HG03354 (cell line): ENCODE measurements at regions not wholly inside any gene's neighbourhood (a gene's known extent, or its start where the extent isn't known, plus 50 kb on each side); places are given as distances from the start of the nearest gene placed in this dataset.

ENCODE experiments used
- ATAC-seq: cut with Tn5 transposase; IDR thresholded peaks from one replicate; pipeline ENCODE4 v1.9.1; 2021; ENCODE audit warnings: mild to moderate bottlenecking; ENCODE audit not compliant: unreplicated experiment, poor library complexity, severe bottlenecking

DNA sequence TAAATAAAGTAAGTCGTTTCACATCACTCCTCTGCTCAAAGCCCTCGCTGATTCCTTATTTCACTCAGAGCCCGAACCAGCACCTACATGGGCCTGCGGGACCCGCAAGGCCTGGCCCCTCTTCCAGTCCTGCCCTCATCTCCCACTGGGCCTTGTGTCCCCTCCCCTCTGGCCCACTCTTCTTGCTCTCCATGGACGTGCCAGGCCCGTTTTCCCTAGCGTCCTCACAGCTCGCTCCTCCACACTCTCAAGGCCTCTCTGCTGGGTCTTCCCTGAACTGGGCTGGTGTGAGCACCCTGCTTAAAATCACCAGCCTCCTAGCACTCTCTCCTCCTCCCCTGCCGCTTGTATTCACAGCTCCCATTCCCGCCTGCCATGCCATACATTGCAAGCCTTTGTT lies 237.9 kb downstream of the FOXD2 start:
- ATAC-seq: no peak

DNA sequence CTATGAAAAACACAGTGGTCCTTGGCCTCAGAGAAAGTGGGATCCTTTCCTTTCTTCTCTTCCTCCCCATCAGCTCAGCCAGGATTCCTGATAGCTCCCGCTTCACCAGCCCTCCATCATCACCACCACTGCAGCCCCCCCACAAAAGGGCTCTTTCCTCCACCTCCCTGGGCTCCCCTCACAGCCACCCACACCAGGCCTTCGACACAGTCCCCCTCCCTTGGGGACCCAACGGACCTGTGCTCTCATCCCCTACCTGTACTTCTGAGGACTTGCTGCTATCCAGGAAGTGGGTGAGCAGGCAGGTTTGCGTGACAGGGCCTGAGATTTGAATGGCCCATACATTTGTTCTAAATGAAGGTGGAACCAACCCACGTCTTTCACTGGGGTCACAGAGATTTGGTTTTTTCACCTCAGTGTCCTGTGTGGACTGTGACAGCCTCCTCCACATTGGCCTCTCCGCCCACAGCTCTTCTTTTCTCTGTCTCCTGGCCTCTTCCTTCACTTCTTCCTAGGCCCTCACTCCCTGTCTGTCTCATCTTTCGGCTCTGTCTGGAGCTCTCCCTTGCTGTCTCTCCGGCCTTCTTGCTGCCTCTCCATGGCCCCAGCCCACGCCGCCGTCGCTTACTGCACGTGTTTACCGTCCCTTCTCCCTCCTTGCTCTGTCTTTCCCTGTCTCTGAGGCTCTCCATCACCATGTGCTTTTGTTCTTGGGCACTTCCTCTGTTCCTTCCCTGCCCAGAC lies 238.6 kb downstream of the FOXD2 start:
- ATAC-seq: no peak

DNA sequence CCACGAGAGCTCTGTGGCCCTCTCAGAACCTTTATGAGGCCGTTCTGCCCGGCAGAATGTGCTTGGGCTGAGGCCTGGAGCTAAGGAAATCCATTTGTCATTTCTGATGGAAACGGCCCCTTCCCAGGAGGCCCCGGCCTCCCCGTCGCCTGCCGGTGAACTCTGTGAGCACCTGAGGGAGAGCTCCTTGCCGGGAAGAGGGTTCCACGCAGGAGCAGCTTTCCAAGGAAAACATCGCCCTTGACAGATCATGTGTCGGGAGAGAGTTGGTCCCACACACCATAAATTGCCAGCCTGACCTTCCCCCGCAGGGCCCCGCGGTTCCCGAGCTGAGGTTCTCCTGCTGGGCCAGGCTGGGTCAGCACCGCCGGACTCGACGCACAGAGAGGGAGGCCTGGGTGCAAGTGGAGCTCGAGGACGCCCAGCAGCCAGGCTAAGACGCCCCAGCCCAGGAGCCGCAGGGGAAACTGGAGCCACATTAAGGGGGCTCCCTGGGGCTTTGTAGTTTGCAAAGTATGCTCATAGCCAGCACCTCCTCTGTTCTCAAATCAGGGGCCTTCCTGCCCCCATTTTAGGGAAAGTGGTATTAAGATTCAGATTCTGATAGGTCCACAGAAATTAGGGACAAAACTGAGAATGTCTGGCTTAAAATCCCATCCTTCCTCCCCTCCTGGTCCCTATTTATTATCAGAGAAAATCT lies 239.5 kb downstream of the FOXD2 start:
- no peak for ATAC-seq

DNA sequence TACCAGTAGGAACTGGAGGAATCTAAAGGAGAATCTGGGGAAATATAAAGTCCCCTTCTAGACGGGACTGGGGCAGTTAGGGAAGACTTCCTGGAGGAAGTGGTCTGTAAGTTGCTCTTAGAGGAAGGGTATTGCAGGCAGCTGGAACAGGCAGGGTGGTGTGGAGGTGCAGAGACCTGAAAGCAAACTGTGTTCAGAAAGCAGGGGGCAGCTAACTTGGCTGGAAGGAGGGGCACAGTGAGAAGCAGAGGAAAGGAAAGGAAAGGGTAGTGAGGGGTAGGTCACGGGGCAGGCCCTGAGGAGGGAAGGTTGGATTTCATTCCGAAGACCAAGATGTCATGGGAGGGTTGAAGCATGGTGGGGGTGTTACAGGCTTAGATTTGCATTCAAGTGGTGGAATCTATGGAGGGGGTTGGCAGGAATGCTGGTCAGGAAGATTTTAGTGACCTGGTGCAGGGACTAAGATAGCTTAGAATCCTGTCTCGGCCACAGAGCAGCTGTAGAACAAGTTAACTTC lies 240.7 kb downstream of the FOXD2 start:
- no peak for ATAC-seq

DNA sequence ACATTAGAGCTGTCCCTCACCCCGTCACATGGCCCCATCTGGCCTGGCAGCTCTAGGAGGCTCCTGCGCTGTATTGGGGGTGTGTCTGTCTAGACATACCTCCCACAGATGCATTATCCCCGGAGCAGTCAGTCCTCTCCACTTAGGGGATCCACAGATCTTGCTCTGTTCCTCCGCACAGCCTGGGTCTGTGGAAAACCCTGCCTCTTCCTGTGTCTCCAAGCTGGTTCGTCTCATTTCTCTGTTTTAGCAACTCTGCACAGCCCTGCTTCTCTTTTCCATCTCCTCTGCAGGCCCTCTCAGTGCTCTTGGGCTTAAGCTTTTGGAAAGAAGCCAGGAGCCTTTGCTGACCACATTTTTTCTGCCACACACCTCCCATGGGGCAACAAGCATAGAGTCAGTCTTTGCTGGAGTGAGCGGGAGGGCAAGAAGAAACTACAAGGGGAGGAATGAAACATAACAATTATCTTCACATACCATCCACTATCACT lies 241.5 kb downstream of the FOXD2 start:
- no peak for ATAC-seq

DNA sequence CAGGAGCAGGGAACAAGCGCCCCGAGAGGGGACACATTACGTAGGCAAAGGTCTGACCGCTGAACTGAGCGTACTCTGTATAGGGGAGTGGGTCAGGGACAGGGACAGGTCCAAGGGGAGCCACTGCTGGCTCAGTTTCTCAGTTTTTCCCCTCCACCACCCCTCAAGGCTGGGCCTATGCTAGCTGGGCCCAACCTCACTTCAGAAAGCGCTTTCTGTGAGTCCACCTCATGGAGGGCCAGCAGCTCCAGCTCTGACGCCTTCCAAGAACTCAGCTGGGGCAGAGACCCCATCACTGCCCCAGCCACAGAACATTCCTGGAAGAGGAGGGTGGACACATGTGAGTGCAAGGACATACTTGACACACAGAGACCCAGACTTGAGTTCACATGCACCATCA lies 242.0 kb downstream of the FOXD2 start:
- ATAC-seq: no peak

DNA sequence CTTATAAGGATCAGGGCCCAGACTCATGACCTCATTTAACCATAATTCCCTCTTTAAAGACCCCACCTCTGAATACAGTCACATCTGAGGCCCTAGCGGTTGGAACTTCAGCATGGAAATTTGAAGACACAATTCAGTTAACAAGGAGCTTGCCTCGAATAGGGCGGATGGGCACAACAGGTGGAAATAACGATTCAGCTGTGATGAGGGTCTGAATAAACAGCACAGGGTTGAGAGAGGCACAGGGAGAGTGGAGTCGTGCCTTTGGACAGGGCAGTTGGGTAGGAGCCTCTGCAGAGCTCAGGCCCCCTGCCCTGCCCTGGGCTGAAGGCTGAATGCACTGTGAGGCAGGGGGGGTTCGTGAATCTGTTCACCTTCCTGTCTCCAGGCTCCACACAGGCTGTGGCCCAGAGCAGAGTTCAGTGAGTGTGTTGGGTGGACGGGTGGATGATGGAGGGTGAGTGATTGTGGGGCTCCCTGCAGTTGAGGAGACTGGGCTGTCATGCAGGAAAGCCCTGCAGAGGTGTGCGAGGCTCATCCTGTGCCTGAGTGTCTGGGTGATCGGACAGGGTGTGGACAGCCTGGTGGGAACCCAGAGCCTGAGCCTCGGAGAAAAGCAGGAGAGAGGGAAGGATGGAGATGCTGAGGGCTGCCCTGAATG lies 243.1 kb downstream of the FOXD2 start:
- no peak for ATAC-seq

DNA sequence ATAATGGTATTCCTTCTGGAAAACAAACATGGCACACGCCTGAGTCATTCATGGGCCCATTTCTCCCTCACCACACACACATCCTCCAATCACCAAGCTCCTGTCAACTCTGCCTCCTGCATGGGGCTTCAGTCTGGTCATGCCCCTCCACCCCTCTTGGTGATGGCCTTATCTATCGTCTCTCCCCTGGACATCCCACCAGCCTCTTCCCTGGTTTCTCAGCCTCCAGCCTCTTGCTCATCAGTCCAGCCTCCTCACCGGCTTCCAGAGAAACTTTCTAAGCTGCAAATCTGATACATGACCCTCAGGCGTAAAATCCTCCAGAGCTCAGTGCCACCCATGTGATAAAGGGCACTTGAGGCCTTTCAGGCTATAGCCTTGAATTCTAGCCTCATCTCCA lies 243.9 kb downstream of the FOXD2 start:
- ATAC-seq: no peak

DNA sequence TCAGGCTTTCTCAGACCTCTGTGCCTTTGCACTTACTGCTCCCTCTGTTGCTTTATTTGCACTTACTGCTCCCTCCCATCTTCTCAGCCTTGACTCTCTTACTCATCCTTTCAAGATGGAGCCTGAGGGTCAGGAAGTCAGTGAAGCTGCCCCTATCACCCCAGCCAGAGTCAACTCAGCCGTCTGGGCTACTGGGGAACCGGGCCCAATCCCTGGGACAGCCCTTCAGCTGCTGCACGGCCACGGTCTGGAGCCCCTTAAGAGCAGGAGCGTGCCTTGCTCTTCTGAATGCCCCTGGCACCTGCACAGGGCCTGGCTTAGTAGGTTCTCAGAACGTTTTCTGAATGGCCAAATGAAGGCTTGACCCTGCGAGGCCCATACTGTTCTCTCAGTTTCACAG lies 244.4 kb downstream of the FOXD2 start:
- no peak for ATAC-seq

DNA sequence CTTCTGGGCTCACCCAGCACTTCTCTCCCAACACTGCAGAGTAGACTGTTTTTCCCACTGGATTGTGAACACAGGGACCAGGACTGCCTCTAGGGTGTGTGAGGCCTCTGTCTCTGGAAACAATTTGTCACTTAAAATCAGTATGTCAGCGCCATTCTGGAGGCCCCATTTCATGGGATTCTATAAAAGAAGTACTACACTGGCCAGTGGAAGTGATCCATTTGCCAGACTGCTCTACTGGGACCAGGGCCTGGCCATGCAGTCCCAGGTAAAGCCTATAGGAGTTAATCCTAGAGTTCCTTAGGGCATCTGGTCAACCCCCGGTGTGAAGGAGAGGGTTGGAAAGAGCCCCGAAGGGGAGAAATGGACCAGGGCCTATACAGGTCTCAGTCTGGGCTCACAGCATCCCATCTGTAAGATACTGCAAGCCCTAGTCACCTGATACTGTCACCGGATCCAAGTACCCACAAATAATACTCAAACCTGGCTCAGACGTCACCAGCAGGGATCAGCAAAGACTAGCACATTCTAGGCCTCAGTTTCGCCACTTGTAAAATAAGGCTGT lies 245.0 kb downstream of the FOXD2 start:
- ATAC-seq: no peak

DNA sequence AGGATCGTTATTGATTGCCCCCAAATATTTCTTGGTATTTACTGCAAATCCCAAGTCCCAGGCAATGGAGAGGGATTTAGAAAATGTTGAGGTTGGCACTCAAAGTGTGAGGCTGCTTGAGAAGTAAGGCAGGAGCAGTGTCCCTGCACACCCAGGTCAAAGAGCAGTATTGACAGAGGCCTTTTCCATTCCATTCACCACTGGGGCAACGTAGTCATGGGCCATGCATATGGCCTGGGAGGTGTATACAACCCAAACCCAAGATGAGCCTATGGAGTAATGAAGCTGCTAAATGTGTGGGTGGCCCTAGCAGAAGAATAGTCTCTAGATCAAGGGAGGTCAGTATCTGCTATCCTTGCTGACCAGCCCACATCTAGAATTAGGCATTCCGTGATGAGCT lies 245.6 kb downstream of the FOXD2 start:
- no peak for ATAC-seq

DNA sequence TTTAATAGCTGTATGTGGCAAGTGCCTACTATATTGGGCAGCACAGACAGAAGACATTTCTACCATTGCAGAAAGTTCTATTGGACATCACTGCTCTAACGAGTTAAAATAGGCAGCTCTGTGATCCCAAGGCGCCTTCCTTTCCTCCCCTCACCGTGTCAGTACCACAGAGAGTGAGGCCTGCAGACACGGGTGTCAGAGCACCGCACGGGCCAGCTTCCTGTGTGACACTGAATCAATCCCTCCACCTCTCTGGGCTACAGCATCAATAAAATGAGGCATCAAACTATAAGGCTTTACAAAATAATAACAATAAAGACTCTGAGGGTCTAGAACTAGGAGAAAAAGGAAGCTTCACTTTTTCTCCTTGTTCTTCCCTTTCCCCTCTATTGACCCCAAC lies 246.7 kb downstream of the FOXD2 start:
- ATAC-seq: no peak

DNA sequence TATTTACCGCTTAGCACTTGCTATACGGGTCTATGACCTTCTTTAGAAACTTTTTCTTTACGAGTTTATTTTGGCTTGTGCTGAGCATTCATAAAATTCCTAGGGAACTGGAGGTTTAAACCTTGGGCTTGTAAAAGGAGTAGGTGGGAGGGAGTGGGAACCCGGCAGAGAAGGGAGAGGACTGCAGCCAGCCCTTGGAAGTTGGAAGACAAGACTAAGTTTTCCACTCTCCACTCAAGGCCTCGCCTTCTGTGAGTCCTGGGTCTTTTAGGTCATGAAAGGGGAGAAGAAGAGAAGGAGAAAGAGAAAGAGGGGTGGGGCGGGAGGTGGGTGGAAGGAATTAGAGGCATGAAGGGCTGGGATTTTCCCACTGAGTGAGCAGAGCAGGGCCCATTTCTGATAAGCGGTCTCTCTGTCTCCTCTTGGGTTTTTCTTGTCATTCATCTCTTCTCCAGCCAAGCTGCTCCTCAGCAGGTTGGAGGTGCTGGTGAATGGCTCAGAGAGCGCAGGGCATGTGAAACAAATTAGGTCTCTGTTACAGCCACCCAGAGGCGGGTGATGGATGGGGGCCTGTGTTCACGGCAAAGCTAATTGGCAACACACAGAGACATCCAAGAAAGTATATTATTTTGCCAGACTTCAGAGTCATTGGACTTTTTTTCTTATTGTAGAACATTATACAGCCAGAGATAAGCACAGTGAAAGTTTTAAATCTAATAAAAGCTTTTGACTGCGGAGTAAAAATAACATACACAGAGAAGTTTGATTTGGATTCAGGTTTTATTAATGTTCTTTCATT lies 247.3 kb downstream of the FOXD2 start:
- no peak for ATAC-seq

DNA sequence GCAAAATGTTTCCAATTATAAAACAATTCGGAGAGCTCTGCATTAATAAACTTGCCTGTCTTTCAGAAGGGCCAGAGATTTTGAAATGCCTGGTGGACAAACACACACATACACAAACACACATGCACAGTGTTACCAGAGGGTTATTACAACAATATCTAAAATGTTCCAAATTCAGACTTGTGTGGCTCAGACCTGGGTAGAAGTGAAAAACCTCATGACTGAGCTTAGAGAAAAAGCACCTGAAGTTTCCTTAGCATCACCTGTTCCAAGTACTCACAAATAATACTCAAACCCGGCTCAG lies 247.9 kb downstream of the FOXD2 start:
- ATAC-seq: no peak

DNA sequence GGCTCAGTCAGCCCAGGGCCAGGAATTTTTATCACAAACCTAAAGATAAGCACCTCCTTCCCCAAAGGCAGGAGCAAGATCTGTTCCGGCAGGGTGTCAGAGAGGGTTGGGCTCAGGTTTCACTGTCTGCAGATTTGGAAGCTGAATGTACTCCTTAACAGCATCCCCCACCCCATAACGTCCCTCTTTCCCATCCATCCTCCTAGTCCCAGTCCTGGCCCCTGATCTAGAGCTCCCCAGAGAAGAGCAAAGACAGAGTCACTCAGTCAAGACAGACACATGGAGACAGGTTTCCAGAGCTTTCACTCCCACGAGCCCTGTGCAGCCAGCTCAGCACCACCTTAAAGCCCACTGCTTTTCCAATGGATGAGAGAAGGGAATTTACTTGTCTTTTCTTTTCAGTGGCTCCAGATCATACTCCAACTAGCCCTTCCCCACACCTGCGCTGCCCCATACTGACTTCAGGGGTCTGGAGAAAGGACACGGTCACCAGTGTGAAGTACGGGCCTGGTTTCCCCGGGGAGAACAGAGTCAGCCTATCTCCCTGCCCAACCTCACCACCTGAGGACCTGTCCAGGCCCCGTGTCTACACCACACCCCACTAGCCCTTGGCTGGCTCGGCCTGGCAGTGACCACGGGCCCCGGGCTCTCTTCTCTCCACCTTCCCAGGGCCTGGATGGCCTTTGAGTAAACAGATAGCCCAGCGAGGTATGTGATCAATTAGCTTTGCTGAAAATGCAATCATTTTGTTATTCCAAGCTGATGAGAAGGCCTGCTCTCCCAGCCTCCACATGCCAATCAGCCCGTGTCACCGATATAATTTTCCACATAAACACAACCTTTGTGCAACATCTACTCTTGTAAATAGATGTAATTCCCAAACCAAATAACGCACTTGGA lies 249.1 kb downstream of the FOXD2 start:
- no peak for ATAC-seq

DNA sequence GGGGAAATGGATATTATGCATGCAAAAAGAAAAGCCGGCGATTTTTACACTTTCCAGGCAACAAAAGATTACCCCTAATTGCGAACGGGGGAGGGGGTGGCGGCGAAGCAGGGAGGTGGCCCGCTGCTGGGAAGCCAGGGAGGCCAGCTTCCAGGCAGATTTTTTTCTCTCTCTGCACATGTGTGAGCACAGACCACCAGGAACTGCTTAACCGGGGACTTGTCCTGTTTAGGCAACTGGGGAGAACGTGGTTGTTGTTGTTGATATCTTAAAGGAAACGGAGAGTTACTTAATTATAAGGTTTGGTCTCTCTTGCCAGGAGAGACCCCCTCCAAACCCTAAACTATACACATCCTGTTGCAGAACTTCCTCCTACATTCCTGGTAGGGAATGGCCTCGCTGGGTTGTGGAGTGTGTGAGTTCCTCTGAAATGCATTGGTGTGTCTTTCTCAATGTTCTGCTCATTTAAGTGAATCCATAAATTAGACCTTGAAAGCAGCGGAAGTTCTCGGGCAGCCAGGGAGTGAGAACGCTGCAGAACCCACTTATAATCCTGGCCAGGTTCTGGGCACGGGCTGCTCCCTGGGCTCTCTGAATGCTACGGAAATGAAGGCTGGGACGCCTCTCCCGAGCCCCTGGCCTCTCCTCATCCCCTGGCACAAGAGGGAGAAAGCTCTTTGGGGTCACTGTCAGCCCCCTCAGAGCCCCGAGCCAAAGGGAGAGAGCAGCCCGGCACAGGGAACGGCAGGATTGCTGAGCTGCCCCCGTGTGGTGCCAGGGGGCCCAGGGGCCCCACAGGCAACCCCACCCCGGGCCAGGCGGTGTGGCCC lies 250.0 kb downstream of the FOXD2 start:
- ATAC-seq: no peak

DNA sequence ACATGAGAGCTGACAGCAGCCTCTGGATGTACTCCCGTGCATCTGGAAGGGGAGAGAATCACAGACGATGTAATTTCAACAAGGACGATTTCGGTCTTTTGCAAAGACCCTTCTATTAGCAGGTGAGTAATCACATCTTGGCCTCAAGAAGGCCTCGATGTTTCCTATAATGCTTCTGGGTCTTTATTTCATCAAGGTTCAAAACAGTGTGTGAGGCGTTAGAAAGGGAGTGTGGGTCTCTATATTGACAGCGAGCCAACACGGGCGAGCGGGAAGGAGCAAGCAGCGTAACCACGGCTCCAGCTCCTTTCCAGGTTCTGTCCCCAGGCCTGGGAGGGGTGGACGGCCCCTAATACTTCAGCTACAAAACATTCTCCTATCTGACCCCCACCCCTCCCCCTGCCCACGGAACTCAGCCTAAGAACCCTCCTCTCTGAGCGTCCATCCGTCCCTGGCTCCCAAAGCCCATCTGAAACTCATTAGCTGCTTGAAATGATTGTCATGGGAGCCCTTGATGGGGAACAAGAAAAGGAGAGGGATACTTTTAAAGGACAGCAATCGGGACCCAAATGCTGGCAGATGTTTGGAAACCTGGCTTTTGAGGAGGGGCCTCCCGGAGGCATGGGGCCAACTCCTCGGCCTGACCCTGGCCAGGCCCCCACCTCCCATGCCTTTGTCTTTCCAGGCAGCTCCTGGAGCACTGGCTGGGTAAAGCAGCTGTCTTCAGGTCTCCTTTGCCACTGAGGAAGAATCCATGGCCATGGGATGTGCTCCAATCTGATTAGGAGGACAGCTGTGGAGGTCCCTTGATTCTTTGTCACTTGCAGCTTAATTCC lies 250.8 kb downstream of the FOXD2 start:
- no peak for ATAC-seq
